ENCODE measurements at regions not wholly inside any gene's neighbourhood (a gene's known extent, or its start where the extent isn't known, plus 50 kb on each side); places are given as distances from the start of the nearest gene placed in this dataset.
A peak's percentile ranks its signal among the peaks of the same experiment; 100 is the strongest.
"Not testable (repeated sequence)": the region's sequence is repeated elsewhere in the genome, so short reads cannot be mapped to it uniquely, and the experiment has no call there.

DNA sequence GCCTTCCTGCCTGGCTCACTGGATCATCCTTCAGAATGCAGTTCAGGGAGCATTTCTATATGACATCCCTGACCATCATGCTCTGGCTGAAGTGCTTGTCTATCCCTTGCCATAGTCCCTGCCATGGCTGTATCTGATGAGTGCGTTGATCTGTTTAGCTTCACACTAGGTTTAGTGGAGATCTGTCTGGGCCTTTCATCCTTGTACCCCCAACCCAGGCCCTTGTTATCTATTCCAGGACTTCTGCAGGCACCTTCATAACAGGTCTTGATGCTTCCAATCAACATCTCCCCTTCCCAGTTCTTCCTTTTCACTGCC is 102.4 kb downstream of the QRSL1 start:
- H3K27ac ChIP-seq, result no peak overlapping the region
- no peaks in the 10 kb centered on the region for H3K36me3 ChIP-seq
- no peak overlapping the region for H3K4me3 ChIP-seq
- H3K4me1 ChIP-seq, result peaks cover 36% of the 10 kb centered on the region
- H4K20me1 ChIP-seq, result no peaks in the 10 kb centered on the region
- TF ChIP-seq Cebpa-rat (IDR thresholded peaks at IDR 0.05), result no peak
- no peaks in the 10 kb centered on the region for H3K9me3 ChIP-seq
- no peak overlapping the region for H3K9ac ChIP-seq
- no peak overlapping the region for H3K4me2 ChIP-seq
- no peaks in the 10 kb centered on the region for H3K27me3 ChIP-seq

DNA sequence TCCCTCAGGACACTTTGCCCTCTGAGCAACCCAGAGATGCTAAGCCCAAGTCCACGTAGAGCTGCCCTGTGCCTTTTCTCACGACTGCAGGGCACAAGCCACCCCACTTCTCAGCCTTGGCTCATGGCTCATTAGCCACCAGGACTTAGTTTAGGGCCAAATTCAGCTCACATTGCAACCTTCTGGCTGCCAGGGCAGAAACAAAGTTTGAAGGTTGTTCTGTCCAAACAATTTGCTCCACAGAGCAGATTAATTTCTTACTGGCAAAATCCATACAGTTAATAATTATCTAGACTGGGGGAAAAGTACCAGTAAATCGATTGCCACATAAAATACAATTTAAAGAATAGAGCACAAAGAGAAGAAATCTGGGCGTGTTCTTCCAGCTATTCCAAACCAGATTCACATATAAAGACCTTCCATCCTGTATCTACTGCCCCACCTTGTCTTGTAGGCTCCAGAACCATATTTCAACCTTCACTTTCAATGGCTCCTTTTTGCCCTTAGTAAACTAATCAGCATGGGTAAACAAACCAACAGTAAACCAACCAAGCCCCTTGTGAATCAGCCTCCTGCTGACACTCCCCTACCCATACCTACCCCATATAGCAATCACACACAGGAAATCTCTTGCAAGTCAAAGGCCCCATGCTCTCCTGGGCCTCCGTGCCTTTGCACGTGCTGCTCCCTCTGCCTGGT is 101.9 kb downstream of the QRSL1 start:
- Histone ChIP-seq H3K4me1 (peaks cover 32% of the 10 kb centered on the region), H3K4me2 (peak overlapping the region; percentile 24; the same call in 1 of the 2 replicates), H3K4me3 (no peak overlapping the region), H4K20me1 (no peaks in the 10 kb centered on the region), H3K27me3 (no peaks in the 10 kb centered on the region), H3K27ac (no peak overlapping the region), H3K9me3 (no peaks in the 10 kb centered on the region), H3K36me3 (no peaks in the 10 kb centered on the region), H3K9ac (no peak overlapping the region)
- TF ChIP-seq Cebpa-rat (IDR thresholded peaks at IDR 0.05), result no peak

DNA sequence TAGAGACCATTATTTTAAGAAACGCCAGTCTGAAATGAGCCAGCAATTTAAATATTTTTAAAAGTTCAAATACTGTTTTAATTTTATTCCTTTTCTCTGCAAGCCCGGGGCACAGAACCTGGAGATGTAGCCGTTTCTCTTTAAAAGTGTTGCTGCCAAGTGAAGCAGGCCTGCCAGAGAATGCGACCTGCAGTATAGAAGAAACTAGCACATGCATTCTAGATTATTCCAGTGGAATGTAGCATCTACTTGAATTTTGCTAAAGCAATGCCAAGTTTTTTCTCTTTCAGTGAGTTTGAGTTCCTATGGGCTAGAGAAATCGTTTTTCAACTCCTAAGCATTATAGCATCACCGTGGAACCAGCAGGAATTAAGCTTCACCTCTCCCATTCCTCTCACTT is 101.3 kb downstream of the QRSL1 start:
- Histone ChIP-seq H3K27me3 (no peaks in the 10 kb centered on the region), H3K36me3 (no peaks in the 10 kb centered on the region), H3K9me3 (no peaks in the 10 kb centered on the region), H3K4me3 (no peak overlapping the region), H4K20me1 (no peaks in the 10 kb centered on the region), H3K4me1 (peaks cover 27% of the 10 kb centered on the region), H3K27ac (no peak overlapping the region), H3K4me2 (peak overlapping the region; percentile 24; the same call in 1 of the 2 replicates), H3K9ac (no peak overlapping the region)
- no peak for TF ChIP-seq Cebpa-rat (IDR thresholded peaks at IDR 0.05)

DNA sequence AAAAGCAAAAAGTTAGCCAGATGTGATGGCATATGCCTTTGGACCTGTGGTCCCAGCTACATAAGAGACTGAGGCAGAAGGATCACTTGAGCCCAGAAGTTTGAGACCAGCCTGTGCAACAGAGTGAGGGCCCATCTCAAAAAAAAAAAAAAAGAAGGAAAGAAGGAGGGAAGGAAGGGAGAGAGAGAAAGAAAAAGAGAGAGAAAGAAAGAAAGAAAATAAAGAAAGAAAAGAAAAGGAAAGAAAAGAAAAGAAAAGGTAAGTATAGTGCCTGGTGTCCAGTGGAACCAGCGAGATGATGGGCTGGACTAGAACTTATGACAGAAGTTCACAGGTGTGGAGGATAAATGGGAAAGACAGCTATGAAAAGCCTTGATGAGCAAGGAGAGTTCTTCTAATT is 100.9 kb downstream of the QRSL1 start:
- peaks cover 22% of the 10 kb centered on the region for H3K4me1 ChIP-seq
- H3K27me3 ChIP-seq, result no peaks in the 10 kb centered on the region
- H3K9me3 ChIP-seq, result no peaks in the 10 kb centered on the region
- H4K20me1 ChIP-seq, result no peaks in the 10 kb centered on the region
- no peak overlapping the region for H3K4me2 ChIP-seq
- H3K36me3 ChIP-seq, result no peaks in the 10 kb centered on the region
- H3K4me3 ChIP-seq, result no peak overlapping the region
- H3K9ac ChIP-seq, result no peak overlapping the region
- H3K27ac ChIP-seq, result no peak overlapping the region
- no peak for TF ChIP-seq Cebpa-rat (IDR thresholded peaks at IDR 0.05)

DNA sequence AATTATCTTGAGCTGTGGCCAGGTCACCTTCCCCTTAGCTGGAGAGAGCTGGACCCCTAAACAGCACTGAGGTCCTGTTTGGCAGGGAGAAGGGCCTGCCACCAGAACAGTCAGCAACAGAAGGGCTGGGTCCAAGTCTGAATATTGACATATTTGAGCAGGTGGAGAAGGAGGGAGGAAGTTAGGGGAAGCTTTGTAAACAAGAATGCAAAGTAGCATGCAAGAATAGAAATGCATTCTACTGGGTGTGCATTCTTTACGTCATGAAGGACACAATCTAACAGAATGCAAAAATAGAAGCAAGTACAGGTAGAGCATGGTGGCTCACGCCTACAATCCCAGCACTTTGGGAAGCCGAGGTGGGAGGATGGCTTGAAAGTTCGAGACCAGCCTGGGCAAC is 100.5 kb downstream of the QRSL1 start:
- no peak for TF ChIP-seq Cebpa-rat (IDR thresholded peaks at IDR 0.05)
- Histone ChIP-seq H3K9me3 (no peaks in the 10 kb centered on the region), H3K4me2 (no peak overlapping the region), H3K4me3 (no peak overlapping the region), H3K27ac (no peak overlapping the region), H3K36me3 (no peaks in the 10 kb centered on the region), H4K20me1 (no peaks in the 10 kb centered on the region), H3K4me1 (peaks cover 18% of the 10 kb centered on the region), H3K27me3 (no peaks in the 10 kb centered on the region), H3K9ac (no peak overlapping the region)

DNA sequence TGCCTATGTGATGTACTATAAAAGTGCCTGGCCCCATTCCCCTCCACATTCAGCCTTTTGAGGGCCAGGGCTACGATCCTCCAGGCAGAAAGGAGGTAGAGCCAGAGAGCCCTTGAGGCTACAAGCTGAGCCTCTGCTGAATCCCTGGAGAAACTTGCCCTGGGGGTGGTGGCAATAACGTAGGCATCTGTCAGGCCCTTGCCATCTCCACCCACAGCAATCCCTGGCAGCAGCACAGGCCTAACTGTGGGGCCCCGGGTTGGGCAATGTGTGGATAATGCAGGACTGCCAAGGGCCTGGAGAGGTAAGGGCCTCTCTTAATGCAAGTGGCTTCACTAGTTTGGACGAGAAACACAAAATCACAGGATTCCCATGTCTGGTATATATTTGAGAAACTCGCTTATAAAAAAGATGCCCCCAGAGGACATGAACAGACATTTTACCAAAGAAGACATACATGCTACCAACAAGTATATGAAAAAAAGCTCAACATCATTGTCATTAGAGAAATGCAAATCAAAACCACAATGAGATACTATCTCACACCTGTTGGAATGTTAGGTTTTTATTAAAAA is 99.0 kb downstream of the QRSL1 start:
- no peak overlapping the region for H3K4me2 ChIP-seq
- no peak for TF ChIP-seq Cebpa-rat (IDR thresholded peaks at IDR 0.05)
- peaks cover 13% of the 10 kb centered on the region for H3K4me1 ChIP-seq
- no peaks in the 10 kb centered on the region for H3K36me3 ChIP-seq
- H4K20me1 ChIP-seq, result no peaks in the 10 kb centered on the region
- H3K4me3 ChIP-seq, result no peak overlapping the region
- no peaks in the 10 kb centered on the region for H3K27me3 ChIP-seq
- H3K9me3 ChIP-seq, result no peaks in the 10 kb centered on the region
- H3K9ac ChIP-seq, result no peak overlapping the region
- H3K27ac ChIP-seq, result no peak overlapping the region

DNA sequence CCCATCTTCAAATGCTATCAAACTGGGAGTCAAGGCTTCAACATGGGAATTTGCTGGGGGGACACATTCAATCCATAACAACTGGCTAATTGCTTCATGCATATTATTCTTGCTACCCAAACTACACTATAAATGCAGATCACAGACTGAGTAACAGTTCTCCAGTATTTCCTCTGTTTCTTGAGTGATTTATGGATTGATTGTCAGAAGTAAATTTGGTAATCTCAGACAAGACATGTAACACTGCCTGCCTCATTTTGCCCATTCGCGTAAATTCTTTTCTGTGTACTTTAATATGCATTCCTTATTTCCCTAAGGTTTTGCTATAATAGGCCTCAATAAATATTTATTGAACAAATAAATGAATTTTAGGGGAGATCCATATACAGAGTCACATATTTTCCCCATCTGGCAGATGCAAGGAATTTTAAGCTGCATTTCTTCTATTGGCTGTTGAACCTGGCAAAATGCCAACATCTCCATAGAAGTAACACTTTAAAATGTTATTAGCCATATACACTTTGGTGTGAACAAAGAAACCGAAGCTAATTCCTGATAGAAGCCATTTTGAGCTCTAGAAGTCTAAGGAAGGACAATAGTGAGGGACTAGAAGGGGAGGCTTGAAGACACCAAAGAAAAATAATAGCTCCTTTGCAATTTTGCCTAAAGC is 98.2 kb downstream of the QRSL1 start:
- H3K27me3 ChIP-seq, result no peaks in the 10 kb centered on the region
- no peak overlapping the region for H3K4me3 ChIP-seq
- no peak overlapping the region for H3K4me2 ChIP-seq
- H3K27ac ChIP-seq, result no peak overlapping the region
- no peak for TF ChIP-seq Cebpa-rat (IDR thresholded peaks at IDR 0.05)
- no peaks in the 10 kb centered on the region for H3K9me3 ChIP-seq
- H3K36me3 ChIP-seq, result no peaks in the 10 kb centered on the region
- H3K4me1 ChIP-seq, result peaks cover 13% of the 10 kb centered on the region
- H3K9ac ChIP-seq, result no peak overlapping the region
- no peaks in the 10 kb centered on the region for H4K20me1 ChIP-seq

DNA sequence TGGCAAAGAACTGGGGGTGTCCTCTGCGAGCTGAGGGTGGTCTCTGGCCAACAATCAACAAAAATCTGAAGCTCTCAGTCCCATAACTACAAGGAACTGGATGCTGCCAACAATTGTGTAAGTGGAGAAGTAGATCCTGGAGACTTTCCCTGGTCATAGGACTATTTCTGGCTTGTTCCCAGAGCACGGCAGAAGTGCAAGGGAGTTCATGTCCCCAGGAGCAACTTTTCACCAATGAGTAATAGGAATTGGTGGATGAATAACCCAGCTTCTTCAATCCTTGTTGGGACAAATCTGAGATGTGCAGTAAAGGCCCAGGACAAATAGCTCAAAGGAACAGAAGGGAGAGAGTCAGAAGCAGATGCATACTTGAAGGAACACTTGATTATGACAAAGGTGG is 95.5 kb downstream of the QRSL1 start:
- Histone ChIP-seq H4K20me1 (no peaks in the 10 kb centered on the region), H3K9me3 (no peaks in the 10 kb centered on the region), H3K4me1 (no peaks in the 10 kb centered on the region), H3K4me2 (no peak overlapping the region), H3K27me3 (no peaks in the 10 kb centered on the region), H3K9ac (no peak overlapping the region), H3K36me3 (no peaks in the 10 kb centered on the region), H3K4me3 (no peak overlapping the region), H3K27ac (no peak overlapping the region)
- no peak for TF ChIP-seq Cebpa-rat (IDR thresholded peaks at IDR 0.05)

DNA sequence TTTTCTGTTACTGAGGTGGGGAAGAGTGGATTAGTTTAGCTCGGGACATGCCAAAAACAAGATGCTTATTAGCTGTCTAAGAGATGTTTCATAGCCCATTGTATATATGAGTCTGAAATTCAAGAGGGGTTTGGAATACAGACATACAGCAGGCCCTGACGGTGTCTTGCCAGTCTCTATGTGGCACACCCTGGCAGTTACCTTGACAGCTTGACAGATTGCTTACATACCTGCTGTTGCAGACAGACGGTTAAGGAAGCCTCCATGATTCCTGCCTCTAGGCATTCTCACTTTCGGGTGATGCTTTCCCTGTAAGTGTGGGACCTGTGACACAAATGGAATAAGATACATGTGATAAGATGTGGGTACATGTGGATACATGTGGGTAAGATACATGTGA is 95.0 kb downstream of the QRSL1 start:
- no peak overlapping the region for H3K4me3 ChIP-seq
- no peak overlapping the region for H3K27ac ChIP-seq
- H3K4me2 ChIP-seq, result no peak overlapping the region
- no peak for TF ChIP-seq Cebpa-rat (IDR thresholded peaks at IDR 0.05)
- H3K27me3 ChIP-seq, result no peaks in the 10 kb centered on the region
- no peaks in the 10 kb centered on the region for H3K4me1 ChIP-seq
- H4K20me1 ChIP-seq, result no peaks in the 10 kb centered on the region
- H3K36me3 ChIP-seq, result no peaks in the 10 kb centered on the region
- no peak overlapping the region for H3K9ac ChIP-seq
- 0 out of 2 replicates have a peak, but pooled peaks cover 2% of the 10 kb centered on the region for H3K9me3 ChIP-seq

DNA sequence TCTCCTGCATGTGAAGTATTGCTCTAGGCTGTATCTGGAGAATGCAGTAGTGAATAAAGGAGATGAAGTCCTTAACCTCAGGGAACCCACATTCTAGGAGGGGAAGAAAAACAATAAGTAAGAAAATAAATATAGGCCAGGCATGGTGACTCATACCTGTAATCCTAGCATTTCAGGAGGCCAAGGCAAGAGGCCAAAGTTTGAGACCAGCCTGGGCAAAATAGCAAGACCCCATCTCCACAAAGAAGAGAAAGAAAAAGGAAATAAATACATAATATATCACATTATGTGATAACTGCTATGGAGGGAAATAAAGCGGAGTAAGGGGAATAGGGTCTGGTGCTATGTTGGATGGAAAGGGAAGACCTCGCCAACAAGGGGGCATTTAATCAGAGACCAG is 94.0 kb downstream of the QRSL1 start:
- H3K9ac ChIP-seq, H3K9me3 ChIP-seq, H3K27me3 ChIP-seq, H3K36me3 ChIP-seq, H3K4me1 ChIP-seq, H4K20me1 ChIP-seq, H3K4me2 ChIP-seq, H3K4me3 ChIP-seq, H3K27ac ChIP-seq: not testable (repeated sequence)

DNA sequence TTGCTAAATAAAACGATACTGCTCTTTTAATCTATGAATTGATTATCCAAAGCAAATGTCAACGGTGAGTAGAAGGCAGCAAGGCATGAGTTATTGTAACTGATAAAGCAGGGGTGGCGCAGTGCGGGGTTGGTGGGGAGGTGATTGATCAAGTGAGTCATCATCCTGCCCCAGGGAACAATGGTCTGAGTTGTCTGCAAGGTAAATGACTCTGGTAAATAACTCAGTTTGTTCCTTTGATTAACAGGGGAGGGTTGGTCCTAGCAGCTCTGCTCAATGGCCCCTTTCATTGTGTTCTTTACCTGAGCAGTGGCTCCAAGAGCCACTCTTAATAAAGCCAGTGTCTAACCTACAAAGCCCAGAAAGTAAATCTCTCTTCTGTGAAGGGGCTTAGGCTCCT is 91.8 kb downstream of the QRSL1 start:
- not testable (repeated sequence) for H3K9ac ChIP-seq, H3K4me2 ChIP-seq, H4K20me1 ChIP-seq, H3K9me3 ChIP-seq, H3K36me3 ChIP-seq, H3K27me3 ChIP-seq, H3K4me3 ChIP-seq, H3K27ac ChIP-seq
- peaks cover 18% of the 10 kb centered on the region for H3K4me1 ChIP-seq

All from BLaER1 (cell line).